DND-41 (cell line): ENCODE measurements at regions not wholly inside any gene's neighbourhood (a gene's known extent, or its start where the extent isn't known, plus 50 kb on each side); places are given as distances from the start of the nearest gene placed in this dataset.

ENCODE experiments used
- ATAC-seq: fragments of 200-7000 bp; cut with Tn5 transposase; 3 replicates; pipeline ENCODE4 v1.9.1; 2021; ENCODE audit warnings: low read depth; ENCODE audit not compliant: insufficient read depth
- DNase-seq: peaks from one replicate; pipeline ENCODE4 v3.0.0-alpha.2; 2020
- H2AFZ ChIP-seq: 2 replicates; pipeline ENCODE4 v1.6.0; 2012; ENCODE audit warnings: low read depth, low read length
- H3K27ac ChIP-seq: 2 replicates; pipeline ENCODE4 v1.5.1; 2012; ENCODE audit warnings: low read length, inconsistent platforms
- H3K27me3 ChIP-seq: fragments of 200-600 bp; sonication (generic); 2 replicates; pipeline ENCODE4 v1.6.0; 2012; ENCODE audit warnings: low read length, mild to moderate bottlenecking, inconsistent platforms; ENCODE audit not compliant: insufficient read depth, poor library complexity
- H3K36me3 ChIP-seq: 2 replicates; pipeline ENCODE4 v1.5.1; 2012; ENCODE audit warnings: low read length, inconsistent platforms; ENCODE audit not compliant: insufficient read depth
- H3K4me1 ChIP-seq: 2 replicates; pipeline ENCODE4 v1.5.1; 2012; ENCODE audit warnings: mild to moderate bottlenecking, low read length; ENCODE audit not compliant: insufficient read depth
- H3K4me2 ChIP-seq: 2 replicates; pipeline ENCODE4 v1.6.0; 2012; ENCODE audit warnings: mild to moderate bottlenecking, moderate library complexity, low read length, inconsistent platforms; ENCODE audit not compliant: insufficient read depth
- H3K4me3 ChIP-seq, 2 experiments: fragments of 200-600 bp in 1 of 2; shearing (Covaris generic) in 1 of 2; 2 replicates each; pipeline ENCODE4 v1.5.1; 2012 to 2016; ENCODE audit warnings: inconsistent platforms in 2 of 2, low read length in 2 of 2, mild to moderate bottlenecking in 2 of 2, low read depth in 1 of 2, moderate library complexity in 1 of 2
- H3K79me2 ChIP-seq: 2 replicates; pipeline ENCODE4 v1.6.0; 2012; ENCODE audit warnings: low read length, inconsistent platforms; ENCODE audit not compliant: insufficient read depth
- H3K9ac ChIP-seq: 2 replicates; pipeline ENCODE4 v1.6.0; 2012; ENCODE audit warnings: low read depth, mild to moderate bottlenecking, inconsistent platforms, low read length, moderate library complexity
- H3K9me3 ChIP-seq: 2 replicates; pipeline ENCODE4 v1.5.1; 2012; ENCODE audit warnings: low read length, moderate library complexity, mild to moderate bottlenecking, inconsistent platforms; ENCODE audit not compliant: insufficient read depth, severe bottlenecking
- H4K20me1 ChIP-seq: 2 replicates; pipeline ENCODE4 v1.6.0; 2012; ENCODE audit warnings: low read length; ENCODE audit not compliant: insufficient read depth
- EZH2 ChIP-seq: IDR thresholded peaks from 3 replicates; pipeline ENCODE4 v1.6.1; 2012; ENCODE audit warnings: borderline replicate concordance, low read depth, mild to moderate bottlenecking, moderate library complexity, low read length, inconsistent platforms; ENCODE audit not compliant: severe bottlenecking
- TF ChIP-seq, protein P1 (sequence below): IDR thresholded peaks from 2 replicates; pipeline ENCODE4 v1.5.1; 2012; ENCODE audit warnings: borderline replicate concordance, low read length, moderate library complexity, mild to moderate bottlenecking; ENCODE audit not compliant: poor library complexity, severe bottlenecking; ENCODE audit errors: extremely low read depth

DNA sequence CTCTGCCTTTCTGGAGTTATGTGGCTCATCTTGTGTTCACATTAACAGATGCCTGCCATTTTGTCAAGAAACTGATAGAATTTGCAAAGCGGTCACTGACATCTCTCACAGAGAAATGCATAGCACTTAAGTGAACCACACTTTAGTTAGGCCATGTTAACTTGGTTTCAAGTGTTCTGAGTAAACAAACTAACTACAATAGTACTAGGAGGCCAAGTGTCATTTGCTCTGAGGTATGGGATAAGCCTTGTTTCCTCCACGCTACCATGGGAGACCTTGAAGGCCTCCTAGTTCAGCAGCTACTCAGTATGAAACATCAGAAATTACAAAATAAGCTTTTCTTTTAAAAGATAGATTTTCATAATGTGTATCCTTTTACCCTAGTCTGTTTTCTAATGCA lies 143.5 kb upstream of the MARCKS start:
- no peak overlapping the region for H3K27ac ChIP-seq
- no peak overlapping the region for H3K4me2 ChIP-seq
- no peak overlapping the region for H2AFZ ChIP-seq
- no peaks in the 10 kb centered on the region for H3K9me3 ChIP-seq
- H3K36me3 ChIP-seq: no peaks in the 10 kb centered on the region
- TF ChIP-seq EZH2: no peak
- TF ChIP-seq, protein P1, sequence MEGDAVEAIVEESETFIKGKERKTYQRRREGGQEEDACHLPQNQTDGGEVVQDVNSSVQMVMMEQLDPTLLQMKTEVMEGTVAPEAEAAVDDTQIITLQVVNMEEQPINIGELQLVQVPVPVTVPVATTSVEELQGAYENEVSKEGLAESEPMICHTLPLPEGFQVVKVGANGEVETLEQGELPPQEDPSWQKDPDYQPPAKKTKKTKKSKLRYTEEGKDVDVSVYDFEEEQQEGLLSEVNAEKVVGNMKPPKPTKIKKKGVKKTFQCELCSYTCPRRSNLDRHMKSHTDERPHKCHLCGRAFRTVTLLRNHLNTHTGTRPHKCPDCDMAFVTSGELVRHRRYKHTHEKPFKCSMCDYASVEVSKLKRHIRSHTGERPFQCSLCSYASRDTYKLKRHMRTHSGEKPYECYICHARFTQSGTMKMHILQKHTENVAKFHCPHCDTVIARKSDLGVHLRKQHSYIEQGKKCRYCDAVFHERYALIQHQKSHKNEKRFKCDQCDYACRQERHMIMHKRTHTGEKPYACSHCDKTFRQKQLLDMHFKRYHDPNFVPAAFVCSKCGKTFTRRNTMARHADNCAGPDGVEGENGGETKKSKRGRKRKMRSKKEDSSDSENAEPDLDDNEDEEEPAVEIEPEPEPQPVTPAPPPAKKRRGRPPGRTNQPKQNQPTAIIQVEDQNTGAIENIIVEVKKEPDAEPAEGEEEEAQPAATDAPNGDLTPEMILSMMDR: no peak
- H3K4me1 ChIP-seq: no peaks in the 10 kb centered on the region
- H3K9ac ChIP-seq: no peak overlapping the region
- H4K20me1 ChIP-seq: no peaks in the 10 kb centered on the region
- no peak overlapping the region for H3K4me3 ChIP-seq
- DNase-seq (no peak), ATAC-seq (no peak)
- no peaks in the 10 kb centered on the region for H3K79me2 ChIP-seq
- no peaks in the 10 kb centered on the region for H3K27me3 ChIP-seq

DNA sequence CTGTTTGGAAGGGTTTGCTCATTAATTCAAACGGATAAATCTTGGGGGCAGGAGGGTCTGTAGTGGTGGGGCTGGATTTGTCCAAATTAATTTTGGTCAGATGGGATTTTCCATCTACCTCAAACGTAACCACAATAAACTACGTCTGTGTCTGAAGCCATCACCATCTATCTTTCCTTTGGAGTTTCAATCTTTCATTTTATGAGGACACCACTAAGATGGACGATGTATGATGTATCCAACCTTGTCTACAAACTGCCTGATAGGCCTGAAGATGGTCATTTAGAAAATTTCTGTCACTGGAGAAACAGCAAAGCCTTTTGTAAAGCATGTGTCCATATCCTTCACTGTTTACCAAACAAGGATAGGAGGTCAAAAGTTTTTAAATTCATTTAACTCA lies 138.6 kb upstream of the MARCKS start:
- no peaks in the 10 kb centered on the region for H3K4me1 ChIP-seq
- H3K27ac ChIP-seq: no peak overlapping the region
- ATAC-seq: no peak
- H3K36me3 ChIP-seq: no peaks in the 10 kb centered on the region
- H4K20me1 ChIP-seq: no peaks in the 10 kb centered on the region
- H3K9me3 ChIP-seq: no peaks in the 10 kb centered on the region
- no peak overlapping the region for H3K4me3 ChIP-seq
- no peak overlapping the region for H3K9ac ChIP-seq
- no peaks in the 10 kb centered on the region for H3K27me3 ChIP-seq
- no peak overlapping the region for H3K4me2 ChIP-seq
- no peak overlapping the region for H2AFZ ChIP-seq
- DNase-seq: no peak
- H3K79me2 ChIP-seq: no peaks in the 10 kb centered on the region
- no peak for TF ChIP-seq EZH2

DNA sequence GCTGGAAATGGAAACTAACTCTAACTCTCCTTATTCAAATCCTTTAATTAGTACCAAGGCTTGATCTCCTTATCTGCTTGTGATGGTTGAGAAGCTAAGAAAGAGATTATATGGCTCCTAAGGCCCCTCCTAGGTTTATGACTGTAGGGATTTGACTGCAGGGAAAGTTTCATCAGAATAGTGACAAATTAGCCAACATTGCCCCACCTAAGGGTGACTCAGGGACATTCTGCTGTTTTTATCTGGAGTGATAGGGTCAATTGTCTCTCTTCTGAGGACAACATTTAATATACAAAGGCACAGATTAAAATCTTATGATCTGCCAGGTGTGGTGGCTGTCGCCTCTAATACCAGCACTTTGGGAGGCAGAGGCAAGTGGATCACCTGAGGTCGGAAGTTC lies 138.1 kb upstream of the MARCKS start:
- H4K20me1 ChIP-seq: no peaks in the 10 kb centered on the region
- TF ChIP-seq, protein P1: no peak
- no peak for TF ChIP-seq EZH2

DNA sequence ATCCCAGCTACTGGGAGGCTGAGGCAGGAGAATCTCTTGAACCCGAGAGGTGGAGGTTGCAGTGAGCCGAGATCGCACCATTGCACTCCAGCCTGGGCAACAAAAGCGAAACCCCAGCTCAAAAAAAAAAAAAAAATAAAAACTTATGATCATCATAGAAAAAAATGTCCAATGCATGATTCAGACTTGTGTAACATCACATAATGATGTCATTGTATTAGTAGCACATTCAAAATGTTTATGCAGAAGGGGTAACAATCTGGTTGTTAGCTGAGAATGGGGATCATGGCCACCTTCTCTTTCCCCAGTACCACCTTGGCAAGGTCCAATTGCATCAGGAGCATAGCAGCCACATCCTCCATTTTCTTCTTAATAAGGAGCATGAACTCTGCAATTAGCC lies 137.6 kb upstream of the MARCKS start:
- H3K27me3 ChIP-seq: no peaks in the 10 kb centered on the region
- no peak overlapping the region for H2AFZ ChIP-seq
- no peaks in the 10 kb centered on the region for H4K20me1 ChIP-seq
- no peaks in the 10 kb centered on the region for H3K4me1 ChIP-seq
- H3K4me3 ChIP-seq: no peak overlapping the region
- H3K79me2 ChIP-seq: no peaks in the 10 kb centered on the region
- no peaks in the 10 kb centered on the region for H3K36me3 ChIP-seq
- ATAC-seq (no peak), DNase-seq (no peak)
- no peak overlapping the region for H3K9ac ChIP-seq
- no peak overlapping the region for H3K27ac ChIP-seq
- no peak for TF ChIP-seq EZH2
- TF ChIP-seq, protein P1: no peak
- no peak overlapping the region for H3K4me2 ChIP-seq
- H3K9me3 ChIP-seq: no peaks in the 10 kb centered on the region

More for the DNA sequence above, 138.1 kb upstream of the MARCKS start:
- Histone ChIP-seq H3K36me3 (no peaks in the 10 kb centered on the region), H2AFZ (no peak overlapping the region), H3K4me2 (no peak overlapping the region), H3K27ac (no peak overlapping the region), H3K4me3 (no peak overlapping the region), H3K9me3 (no peaks in the 10 kb centered on the region), H3K4me1 (no peaks in the 10 kb centered on the region), H3K27me3 (no peaks in the 10 kb centered on the region), H3K9ac (no peak overlapping the region), H3K79me2 (no peaks in the 10 kb centered on the region)
- DNase-seq (no peak), ATAC-seq (no peak)
